GM12892 (cell line): ENCODE measurements at regions not wholly inside any gene's neighbourhood (a gene's known extent, or its start where the extent isn't known, plus 50 kb on each side); places are given as distances from the start of the nearest gene placed in this dataset.

ENCODE experiments used
- POLR2A ChIP-seq: IDR thresholded peaks from 2 replicates; pipeline ENCODE4 v1.6.1; 2011; ENCODE audit warnings: low read depth, low read length, control low read depth
- POLR2AphosphoS5 ChIP-seq: IDR thresholded peaks from 2 replicates; pipeline ENCODE4 v1.6.1; 2011; ENCODE audit warnings: low read depth, low read length, control low read depth
- TAF1 ChIP-seq: IDR thresholded peaks from 2 replicates; pipeline ENCODE4 v1.6.1; 2011; ENCODE audit warnings: low read depth, mild to moderate bottlenecking, control low read depth, low read length, borderline replicate concordance

- TF ChIP-seq POLR2AphosphoS5 (no peak), TAF1 (no peak), POLR2A (no peak)
These were observed 391.4 kb downstream of the MRPL39 start for GRCh38 chr21:25215698-25216384.
